AG04449 (cell line): ENCODE measurements at regions not wholly inside any gene's neighbourhood (a gene's known extent, or its start where the extent isn't known, plus 50 kb on each side); places are given as distances from the start of the nearest gene placed in this dataset.

Source experiments
- CTCF ChIA-PET: fragments of 350-600 bp; formaldehyde crosslinking; extraction: SDS; loops from one replicate; lab custom pipeline; 2021; ENCODE audit warnings: antibody characterized with exemption; lab: Yijun Ruan, JAX
- POLR2A ChIA-PET: fragments of 400-600, 350-600 bp; formaldehyde crosslinking; extraction: SDS; loops from one replicate; lab custom pipeline; 2020; ENCODE audit warnings: antibody characterized with exemption, inconsistent platforms; lab: Yijun Ruan, JAX
- DNase-seq: peaks from one replicate; pipeline ENCODE4 v3.0.0-alpha.2; 2010; ENCODE audit warnings: low read depth, low spot score
- H3K4me3 ChIP-seq: 2 replicates; pipeline ENCODE4 v1.5.1; 2011; ENCODE audit warnings: low read depth, mild to moderate bottlenecking, control low read depth, low read length
- TF ChIP-seq, protein P1 (sequence below): IDR thresholded peaks from one replicate; pipeline ENCODE4 v1.5.1; 2011; ENCODE audit warnings: mild to moderate bottlenecking, moderate library complexity, low read length, control low read depth, inconsistent platforms; ENCODE audit not compliant: insufficient read depth; ENCODE audit errors: missing control alignments

DNA sequence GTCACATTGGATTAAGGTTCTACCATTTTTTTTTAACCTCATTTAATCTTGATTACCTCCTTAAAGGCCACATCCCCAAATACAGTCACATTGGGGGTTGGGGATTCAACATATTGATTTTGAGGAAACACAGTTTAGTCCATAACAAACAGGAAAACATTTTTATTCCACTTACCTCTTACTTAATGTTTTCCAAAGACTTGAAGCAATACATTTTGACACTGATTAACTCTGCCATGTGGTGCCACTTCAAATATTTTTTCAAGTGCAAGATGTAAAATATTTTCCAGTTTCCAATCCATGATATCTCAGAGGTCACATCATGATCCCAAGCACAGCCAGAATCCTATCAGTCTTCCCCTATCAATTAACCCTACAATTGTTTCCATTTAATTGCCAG, 548.0 kb downstream of the CSNK1G3 start:
- CTCF ChIA-PET, result no interaction called here

DNA sequence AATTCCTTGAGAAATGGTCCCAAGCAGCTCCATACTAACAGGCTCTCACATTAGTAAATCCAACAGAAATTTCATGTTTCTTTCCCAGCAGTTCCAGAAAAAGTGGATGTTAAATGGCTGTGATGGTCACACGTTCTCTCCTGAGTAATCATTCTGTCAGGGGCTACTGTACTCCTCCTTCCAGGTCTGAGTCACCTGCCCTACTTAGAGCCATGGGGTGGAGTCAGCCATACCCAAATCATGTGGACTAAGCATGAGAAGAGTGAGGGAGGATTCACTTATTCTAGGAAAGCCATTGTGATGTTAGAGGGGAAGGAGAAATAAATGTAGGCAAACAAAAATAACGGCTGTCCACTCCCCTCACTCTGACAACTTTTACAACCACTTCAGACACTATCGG, 547.2 kb downstream of the CSNK1G3 start:
- no peak for DNase-seq
- TF ChIP-seq, protein P1, sequence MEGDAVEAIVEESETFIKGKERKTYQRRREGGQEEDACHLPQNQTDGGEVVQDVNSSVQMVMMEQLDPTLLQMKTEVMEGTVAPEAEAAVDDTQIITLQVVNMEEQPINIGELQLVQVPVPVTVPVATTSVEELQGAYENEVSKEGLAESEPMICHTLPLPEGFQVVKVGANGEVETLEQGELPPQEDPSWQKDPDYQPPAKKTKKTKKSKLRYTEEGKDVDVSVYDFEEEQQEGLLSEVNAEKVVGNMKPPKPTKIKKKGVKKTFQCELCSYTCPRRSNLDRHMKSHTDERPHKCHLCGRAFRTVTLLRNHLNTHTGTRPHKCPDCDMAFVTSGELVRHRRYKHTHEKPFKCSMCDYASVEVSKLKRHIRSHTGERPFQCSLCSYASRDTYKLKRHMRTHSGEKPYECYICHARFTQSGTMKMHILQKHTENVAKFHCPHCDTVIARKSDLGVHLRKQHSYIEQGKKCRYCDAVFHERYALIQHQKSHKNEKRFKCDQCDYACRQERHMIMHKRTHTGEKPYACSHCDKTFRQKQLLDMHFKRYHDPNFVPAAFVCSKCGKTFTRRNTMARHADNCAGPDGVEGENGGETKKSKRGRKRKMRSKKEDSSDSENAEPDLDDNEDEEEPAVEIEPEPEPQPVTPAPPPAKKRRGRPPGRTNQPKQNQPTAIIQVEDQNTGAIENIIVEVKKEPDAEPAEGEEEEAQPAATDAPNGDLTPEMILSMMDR, result no peak
- H3K4me3 ChIP-seq, result no peak overlapping the region
- ChIA-PET CTCF (no interaction called here), POLR2A (no interaction called here)

More for the DNA sequence above, 548.0 kb downstream of the CSNK1G3 start:
- POLR2A ChIA-PET, result no interaction called here
- TF ChIP-seq, protein P1, result no peak
- no peak for DNase-seq
- no peak overlapping the region for H3K4me3 ChIP-seq

DNA sequence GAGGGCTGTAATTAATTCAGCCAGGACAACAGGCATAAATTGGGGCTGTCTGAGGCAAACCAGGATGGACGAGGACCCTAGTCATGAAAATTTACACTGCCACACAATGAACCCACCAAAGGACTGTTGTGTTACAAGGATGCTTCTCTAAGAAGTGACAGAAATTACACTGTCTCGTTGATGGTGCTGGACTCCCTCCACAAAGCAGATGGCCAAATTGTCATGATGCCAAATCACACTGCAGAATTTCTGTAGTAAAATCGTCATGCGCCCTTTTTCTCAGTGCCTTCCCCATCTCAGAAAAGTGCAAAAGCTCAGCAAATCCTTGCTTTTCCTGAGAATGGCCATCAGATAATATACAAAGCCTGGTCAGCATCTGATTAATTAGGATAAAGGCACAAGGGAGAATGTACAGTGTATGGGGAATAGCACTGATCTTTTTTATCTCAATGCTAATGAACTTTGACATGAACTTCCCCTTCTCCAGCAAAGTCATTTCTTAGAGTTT, 545.8 kb downstream of the CSNK1G3 start:
- ChIA-PET POLR2A (no interaction called here), CTCF (no interaction called here)
- DNase-seq, result no peak
- TF ChIP-seq, protein P1, result no peak
- H3K4me3 ChIP-seq, result no peak overlapping the region

DNA sequence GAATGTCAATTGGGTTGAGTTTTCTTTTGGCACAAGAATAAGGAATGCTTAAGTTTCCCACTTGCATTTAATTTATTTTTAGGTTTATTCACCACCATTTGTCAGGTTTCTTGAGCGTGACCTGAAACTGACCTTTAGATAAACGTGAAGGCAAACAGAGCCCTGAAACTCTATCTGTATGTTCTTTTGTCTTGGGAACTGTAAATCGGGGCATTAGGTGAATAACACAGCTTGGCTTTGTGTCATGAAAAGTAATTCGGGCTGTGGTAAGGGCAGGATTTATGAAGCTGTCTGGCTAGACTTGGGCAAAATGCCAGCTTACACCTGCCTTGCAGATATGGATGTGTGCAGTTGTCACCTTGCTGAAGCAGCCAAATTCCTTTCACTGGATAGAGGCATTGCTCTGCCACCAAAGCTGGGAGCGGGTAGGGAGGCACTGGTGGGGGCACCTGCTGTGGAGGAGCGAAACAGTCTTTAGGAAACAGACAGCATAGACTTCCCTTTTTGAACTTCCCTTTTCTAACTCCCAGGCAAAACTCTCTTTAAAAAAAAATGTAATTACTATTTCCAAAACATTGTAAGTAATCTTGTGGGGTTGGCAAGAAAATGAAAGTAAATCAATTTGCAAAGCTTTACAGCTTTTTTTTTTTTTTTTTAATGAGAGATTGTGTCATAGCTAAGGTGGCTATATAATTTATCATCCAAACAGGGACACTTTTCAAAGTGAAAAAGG, 545.2 kb downstream of the CSNK1G3 start:
- ChIA-PET POLR2A (no interaction called here), CTCF (no interaction called here)
- H3K4me3 ChIP-seq, result no peak overlapping the region
- DNase-seq, result no peak
- TF ChIP-seq, protein P1, result no peak

DNA sequence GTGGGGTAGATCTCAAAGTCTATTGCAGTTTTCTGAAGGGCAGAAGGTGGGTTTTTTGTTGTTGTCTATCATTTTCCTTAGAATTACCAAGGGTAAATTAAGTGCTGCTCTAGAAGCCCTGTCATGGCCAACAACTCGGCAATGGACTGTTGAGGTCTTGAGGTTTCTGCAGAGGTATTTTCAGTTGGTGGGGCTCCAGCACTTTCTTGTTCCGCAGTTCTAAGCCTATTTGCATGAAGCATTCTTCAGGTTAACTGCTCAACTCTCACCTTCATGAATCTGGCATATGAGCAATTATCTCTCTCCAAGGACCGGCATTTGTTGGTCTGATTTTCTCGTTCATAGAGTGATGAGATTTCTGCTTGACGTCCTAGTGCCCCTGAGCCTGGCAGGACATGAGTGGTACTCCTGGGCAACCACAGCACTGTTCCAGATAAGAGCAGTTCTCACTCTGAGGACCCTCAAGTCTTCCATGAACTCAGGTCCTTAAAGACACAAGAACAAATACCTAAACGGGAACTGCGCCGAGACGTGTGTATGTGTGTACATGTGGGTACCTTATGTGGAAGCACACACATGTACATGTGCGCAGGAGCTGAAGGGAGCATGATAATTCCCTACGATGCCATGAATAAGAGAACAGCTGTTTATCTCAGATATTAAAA, 544.5 kb downstream of the CSNK1G3 start:
- no peak for DNase-seq
- no peak overlapping the region for H3K4me3 ChIP-seq
- CTCF ChIA-PET, result no interaction called here
- POLR2A ChIA-PET, result no interaction called here
- TF ChIP-seq, protein P1, result no peak

DNA sequence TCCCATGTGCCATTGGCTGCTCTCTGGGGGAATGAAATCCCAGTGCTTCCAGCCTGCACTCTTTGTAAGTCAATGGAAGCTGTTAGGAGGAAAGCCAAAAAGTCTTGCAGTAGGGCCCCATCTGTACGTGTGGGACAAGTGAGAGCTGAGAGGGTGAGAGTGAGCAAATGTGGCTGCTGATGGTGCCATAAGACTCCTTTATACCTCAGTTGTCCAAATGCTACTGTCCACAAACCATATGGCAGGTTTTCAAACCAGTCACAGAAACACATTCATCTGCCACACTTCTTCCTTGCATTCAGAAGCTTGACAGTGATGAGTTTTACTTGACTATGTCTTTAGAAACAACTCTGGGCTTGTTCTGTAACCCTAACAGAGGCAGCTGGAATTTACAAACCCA, 543.8 kb downstream of the CSNK1G3 start:
- no peak overlapping the region for H3K4me3 ChIP-seq
- no peak for DNase-seq
- TF ChIP-seq, protein P1, result no peak
- CTCF ChIA-PET, result no interaction called here
- POLR2A ChIA-PET, result no interaction called here
